Activated CD4-positive, alpha-beta T cell treated with anti-CD3 and anti-CD28 coated beads, Interleukin-2, amount 50 U/mL, for 16 hours (primary cell): ENCODE measurements at regions not wholly inside any gene's neighbourhood (a gene's known extent, or its start where the extent isn't known, plus 50 kb on each side); places are given as distances from the start of the nearest gene placed in this dataset.

Experiments used
- DNase-seq: peaks from one replicate; pipeline ENCODE4 v3.0.0-alpha.2; 2020

DNA sequence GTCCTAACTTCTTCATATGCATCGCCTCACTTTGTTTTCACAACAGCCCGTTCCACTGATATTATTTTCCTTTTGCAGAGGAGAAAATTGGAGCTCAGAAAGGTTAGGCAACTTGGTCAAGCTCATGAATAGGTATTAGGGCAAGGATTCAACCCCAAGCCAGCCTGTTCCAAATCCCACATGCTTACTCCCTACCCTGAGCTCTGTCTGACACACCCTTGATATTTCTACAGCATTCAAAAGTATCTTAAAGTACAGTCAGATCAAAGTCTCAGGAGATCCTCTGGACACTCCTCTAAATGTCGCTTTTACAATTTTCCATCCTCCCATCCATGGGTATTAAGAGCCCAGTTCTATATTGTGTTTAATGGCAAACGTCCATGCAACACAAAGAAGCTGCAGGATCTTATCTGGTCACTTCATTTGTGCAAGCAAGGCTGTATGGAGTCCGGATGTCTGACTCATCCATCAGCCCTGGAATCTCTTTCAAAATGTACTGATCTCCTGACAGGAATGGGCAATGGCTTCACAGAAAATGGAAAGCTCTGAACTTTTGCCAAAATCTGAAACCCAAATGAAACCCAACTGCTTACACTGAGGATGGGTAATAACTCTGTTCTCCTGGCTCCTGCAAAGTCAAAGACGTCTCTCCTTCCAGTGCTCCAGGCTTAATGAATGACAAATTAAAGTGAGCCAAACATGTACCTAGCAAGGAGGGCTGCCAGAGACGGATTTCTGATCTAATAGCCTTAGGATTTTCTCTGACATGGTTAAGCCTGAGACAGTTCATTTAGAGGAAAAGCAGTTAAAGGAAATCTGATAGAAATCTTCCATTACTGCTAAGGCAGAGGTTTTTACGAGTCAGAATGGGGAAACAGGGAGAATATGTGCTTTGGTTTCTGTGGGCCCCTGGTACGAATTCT is 230.9 kb upstream of the RORA start:
- DNase-seq = no peak

DNA sequence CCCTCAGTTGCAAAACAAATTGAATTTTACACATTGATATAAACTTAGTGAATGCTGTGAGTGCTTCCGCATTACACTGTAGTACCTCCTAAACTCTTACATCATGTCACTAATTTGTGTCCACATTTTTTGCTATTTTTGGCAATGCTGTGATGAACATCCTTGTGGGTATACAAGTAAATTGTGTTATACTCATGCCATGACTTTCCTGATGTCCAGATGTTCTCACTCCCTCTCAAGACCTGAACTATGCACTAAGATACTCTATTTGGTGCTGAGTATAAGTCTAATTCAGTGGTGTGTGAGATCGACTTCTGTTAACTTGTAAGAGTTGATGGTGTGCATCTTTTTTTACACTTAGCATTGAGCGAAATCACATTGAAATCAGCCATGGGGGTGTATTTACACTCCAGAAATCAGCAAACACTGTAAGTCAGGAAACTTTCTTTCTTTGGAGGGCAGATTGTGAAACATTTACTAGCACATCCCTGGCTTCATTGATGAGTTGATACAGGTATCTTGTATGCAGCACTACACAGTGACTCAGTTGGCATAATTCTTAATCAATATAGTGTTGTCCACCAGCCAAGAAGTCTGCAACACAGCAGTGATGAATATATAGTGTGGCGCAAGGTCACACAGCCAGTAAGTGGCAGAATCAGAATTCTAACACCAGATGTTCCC is 228.1 kb upstream of the RORA start:
- DNase-seq = no peak

DNA sequence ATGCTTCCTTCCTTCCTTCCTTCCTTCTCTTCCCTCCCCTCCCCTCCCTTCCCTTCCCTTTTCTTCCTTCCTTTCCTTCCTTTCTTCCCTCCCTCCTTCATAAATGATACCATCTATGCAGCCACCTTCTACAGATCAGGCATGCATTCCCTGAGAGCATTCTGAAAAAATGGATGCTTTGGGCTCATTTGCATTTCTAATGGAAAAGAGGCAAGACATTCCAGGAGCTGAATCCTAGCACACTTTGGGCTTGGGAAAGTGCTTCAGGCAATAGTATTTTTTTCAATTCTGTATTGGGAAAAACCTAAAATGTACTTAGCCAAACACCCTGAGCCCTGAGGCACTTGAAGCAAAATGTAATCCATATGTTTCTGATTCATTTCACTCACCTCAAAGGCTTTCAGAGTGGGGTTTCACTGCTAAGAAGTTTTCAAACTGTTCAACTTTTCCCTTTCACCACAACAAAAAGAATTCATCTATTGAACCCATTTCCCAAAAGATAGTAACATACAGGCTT is 220.1 kb upstream of the RORA start:
- no peak for DNase-seq

DNA sequence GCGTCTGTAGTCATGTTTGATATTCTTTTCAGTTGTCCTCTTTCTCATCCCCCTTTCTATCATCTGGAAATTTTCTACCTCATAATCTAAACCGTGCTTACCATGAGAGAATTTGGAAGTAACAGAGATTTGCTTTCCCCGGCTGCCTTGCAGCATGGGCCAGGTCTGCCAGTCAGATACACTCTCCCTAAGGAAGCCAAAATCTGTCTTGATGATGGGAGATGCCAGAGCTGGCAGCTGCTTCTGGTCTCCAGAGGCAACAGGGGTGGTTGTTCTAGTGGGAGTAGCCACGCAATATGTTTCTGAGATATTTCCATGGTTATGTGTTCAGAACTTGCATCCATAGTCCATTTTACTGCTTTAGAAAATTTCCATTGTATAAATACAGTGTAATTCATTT is 218.9 kb upstream of the RORA start:
- DNase-seq = no peak

DNA sequence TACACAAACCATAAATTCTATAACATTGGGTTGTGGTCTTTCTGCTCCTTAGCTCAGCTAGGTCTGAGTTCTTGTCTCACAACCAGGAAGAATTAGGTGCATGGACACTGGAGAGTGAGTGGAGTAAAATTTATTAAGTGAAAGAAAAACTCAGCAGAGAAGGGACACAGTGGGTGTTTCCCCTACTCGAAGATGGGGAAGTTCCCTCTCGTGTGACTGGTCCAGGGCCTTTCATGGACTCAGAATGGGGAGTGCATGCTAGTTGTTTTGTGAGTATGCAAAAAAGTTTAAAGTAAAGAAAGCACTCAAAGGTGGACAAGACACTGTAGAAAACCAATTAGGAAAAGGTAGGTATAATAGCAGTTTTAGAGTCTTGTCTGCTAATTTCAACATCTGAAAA is 215.5 kb upstream of the RORA start:
- DNase-seq = no peak

DNA sequence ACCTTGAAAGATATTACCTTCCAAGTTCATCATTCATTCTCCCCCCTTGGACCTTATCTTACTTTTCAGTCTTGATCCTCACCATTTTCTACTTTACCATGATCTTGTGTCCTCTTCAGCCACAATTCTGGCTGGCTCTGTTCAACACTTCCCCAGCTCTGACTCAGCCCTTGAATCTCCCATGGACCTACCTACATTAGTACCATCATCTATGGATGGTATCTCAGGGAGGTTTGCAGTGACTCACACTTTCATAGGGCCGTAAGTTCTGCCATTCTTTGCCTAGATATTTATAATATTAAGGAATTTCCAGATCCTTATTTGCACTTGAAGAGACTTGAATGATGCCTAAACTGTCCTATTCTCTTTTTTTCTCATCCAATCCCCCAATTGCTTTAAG is 213.7 kb upstream of the RORA start:
- no peak for DNase-seq

DNA sequence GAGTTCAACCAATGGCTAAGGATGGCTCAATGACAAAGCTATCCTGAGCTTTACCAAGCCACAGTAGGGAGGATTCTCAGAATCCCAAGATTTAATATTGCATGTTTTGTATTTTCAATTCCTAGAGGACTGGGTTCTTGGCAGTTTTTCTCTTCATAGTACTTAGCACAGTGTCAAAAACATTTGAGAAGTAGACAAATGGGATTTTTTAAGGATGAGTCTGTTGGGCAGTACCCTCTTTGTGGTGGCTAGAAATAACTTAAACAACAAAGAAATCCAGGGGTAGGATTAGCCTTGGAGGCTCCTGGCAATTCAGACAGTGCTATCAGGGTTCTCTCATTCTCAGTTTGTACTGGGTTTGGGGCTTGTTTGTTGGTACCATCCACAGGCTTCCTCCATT is 212.8 kb upstream of the RORA start:
- no peak for DNase-seq

DNA sequence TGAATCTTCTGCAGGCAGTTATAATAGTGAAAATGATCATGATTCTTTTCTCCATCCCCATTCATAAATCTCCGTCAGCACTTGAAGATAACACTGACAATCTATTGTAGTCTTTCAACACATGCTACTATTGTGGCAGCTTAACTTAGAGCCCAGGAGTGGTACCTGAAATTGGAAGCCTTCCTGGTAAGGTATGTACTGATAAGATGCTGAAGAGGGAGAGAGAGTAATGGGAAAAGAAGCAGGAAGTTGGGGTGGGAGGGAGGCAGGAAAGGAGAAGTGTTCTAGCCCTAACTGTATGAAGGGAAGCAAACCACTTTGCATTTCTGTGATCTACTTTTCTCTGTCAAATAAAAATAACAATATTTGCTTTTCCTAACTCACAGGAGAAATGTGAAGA is 197.4 kb upstream of the RORA start:
- DNase-seq = no peak

DNA sequence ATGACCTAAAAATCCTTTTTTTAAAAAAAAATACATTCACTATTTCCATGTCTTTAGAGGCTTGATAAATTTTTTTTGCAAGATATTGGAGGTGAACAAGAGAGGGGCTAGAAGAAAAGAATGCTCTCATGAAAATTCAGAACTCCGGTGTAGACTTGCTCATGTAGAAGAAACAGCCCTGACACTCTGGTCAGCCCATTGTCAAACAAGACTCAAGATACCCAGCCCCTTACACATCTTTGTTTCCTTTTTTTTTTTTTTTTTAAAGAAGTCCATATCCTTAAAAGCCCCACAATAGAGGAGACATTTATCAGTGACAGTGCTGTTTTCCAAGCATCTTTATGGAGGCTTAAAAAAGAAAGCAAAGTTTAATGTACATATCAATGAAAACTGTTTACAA is 196.8 kb upstream of the RORA start:
- no peak for DNase-seq

DNA sequence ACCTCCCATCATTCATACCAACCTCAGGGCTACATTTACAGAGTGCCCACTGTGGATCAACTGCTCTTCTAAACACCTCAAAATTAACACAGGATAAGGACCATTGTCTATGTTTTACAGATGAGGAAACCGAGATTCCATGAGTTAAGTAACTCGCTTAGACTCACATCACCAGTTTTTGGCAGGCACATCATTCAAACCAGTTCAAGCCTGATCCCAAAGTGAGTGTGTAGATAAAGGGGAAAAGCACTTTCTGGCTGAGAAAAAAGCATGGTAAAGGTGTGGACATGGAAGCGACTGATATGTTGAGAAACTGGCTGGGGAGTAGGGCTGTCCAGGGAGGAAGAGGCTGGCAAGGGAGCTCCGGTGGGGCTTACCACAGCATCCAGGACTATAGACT is 193.7 kb upstream of the RORA start:
- DNase-seq = no peak

DNA sequence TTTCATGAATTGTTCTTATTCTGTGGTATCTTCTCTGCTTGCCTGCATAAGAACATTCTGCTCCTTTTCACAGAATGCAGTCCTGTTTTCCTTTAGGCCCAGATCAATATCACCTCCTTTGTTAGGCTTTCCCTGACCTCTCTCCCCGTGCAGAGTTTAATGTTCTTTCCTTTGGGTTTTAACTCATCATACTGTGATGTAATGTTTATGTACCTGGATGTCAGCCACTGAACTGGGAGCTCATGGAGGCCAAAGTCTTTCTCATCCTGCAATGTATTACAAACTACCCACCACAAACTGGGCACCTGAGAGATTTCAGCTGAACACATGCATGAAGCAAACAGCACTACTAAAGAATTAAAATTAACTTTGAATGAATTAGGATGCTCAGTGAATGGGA is 192.8 kb upstream of the RORA start:
- no peak for DNase-seq

DNA sequence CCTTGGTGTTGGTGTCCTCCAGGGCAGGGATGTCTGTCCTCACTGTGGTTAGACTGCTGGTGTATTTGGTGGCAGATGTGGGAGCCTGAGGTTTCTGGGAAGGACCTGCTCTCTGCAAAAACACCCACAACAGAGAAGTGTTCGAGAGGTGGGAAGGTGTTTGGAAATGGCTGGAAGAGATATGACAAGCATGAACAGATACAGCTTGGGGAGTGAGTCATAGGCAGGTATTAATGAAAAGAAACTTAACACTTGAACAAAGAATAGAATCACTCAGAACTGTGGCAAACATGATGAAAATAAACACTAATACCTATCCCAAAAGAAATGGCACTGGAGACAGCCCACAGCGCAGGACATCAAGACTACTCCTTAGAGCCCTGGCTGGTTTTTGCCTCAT is 192.4 kb upstream of the RORA start:
- DNase-seq = no peak

DNA sequence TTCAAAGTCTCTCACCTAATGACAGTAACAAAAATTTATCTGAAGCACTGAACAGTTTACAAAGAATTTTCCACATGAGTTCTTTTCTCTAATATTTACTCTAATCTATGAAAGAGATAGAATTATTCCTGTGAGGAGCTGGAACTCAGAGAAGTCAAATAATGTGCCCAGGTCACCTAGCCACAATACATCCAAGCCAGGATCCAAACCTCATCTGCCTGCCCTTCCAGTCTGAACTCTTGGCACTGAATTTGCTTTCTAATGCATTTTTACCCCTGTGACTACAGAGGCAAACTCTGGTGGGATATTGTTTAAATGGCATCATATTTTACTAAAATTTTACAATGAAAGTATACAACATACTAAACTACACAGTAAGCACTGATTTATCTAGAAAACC is 191.4 kb upstream of the RORA start:
- no peak for DNase-seq

DNA sequence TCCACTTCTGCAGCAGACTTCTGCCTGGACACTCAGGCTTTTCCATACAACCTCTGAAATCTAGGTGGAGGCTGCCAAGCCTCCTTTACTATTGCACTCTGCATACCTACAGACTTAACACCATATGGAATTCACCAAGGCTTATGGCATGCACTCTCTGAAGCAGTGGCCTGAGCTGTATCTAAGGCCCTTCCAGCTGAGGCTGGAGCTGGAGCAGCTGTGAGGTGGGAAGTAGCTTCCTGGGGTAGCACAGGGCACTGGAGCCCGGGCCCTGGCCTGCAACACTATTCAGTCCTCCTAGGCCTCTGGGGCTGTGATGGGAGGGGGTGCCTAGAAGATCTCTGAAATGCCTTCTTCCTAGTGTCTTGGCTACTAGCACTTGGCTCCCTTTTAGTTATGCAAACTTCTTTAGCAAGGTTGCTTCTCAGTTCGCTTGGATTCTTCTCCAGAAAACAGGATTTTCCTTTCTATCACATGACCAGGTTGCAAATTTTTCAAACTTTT is 186.6 kb upstream of the RORA start:
- DNase-seq = no peak

DNA sequence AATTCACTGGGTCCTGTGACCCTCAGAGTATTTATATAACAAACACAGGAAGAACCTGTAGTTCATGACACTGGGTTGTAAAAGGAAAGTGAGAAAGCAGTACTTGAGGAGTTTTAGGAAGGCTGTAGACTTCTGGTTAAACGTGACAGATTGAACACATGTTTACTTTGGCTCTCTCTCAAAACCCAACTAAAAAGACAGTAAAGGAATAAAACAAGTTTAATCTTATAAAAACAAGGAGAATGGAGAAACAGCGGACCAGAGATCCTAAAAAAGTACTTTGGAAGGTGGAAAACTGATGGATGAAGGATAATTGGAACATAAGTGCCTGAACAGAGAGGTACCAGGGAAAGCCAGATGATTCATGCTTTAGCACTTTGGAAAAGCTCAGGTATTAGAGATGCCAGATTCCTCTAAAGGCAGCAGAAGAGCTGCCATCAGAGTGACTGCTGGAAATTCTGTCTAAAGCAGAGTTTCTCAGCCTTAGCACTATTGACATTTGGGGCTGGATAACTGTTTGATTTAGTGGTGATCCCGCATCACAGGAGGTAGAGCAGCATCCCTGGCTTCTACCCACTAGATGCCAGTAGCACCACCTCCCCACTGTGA is 182.9 kb upstream of the RORA start:
- DNase-seq = no peak

DNA sequence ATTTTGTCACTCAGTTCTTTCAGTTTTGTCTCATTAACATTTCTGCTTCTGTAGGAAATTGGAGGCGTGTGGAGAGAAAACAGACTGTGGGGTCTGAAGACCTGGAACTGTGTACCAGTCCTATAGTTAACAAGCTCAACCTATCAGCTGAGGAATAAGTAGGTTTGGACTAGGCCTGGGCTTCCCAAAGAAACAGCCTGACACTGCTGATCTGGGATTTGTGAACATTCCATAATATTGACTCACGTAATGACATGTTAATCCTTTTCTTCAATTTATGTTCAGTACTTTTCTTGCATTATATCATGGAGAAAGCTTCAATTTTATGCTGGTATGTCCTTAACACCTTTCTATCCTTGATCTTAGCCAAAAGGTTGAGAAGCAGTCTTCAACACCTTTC is 181.6 kb upstream of the RORA start:
- no peak for DNase-seq

DNA sequence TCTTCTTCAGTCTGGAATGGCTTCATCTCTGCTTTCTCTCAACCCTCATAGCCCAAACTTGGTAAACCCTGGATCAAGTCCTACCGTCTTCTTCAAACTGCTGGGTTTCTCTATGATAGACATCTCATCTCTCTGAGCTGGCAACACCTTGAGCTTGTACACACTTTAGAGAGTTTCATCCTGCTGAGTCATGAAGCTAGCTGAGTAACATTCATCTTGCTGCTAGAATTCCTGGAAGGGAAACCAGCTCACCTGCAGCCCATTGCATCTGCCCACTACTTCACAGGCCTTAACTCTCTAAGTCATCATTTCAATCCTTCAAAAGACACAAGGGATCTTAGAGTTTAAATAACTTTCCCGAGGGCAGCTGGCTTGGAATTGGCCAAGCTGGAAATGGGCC is 175.5 kb upstream of the RORA start:
- DNase-seq = peak; percentile 3

DNA sequence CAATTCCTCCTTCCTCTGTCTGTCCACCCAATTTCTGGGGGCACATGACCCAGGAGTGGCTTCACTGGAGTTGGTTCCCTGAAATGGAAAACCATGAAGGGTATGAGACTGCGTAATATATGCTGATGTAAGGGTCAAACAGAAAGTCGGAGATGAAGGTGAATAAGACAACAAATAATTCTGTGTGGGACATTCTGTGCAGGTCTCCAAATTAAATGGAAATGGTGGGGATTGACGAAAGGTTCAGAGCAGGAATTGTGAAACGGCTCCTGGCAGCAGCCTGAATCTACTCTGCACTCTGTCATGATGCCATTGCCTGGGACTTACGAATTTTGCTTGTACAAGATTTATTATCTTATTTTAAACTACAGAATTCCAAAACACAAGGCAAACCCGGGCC is 174.8 kb upstream of the RORA start:
- no peak for DNase-seq

DNA sequence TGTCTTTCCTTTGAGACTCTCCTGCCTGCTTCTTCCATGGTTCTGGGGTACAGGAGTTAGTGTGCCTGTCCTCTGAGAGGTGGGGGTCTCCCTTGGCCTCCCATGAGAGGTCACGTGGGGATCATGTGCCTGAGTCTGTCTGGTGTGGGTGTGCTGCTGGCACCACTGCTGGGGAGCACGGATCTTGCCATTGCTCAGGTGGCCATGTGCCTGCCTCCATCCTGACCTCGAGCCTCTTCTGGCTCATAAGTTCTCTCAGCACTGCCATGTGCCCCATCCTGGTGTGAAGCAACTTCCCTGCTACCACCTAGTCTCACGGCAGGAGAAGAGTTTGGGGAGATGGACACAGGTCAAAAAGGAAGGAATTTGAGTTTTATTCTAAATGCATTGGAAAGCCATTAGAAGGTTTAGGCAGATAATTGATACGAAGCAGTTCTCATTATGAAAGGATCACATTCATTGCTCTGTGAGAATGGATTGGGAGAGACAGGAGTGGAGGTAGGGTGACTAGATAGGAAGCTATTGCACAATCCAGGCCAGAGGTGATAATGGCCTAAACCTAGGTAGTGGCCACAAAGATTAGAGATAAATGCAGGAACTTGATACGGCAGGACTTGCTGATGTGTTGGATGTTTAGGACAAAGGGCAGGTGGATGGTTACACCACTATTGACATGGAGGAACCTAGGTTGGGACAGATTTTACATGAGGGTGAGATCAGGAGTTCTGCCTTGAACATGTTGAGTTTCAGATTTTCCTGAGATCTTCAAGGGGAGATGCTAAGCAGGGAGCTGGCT is 173.0 kb upstream of the RORA start:
- DNase-seq = no peak

DNA sequence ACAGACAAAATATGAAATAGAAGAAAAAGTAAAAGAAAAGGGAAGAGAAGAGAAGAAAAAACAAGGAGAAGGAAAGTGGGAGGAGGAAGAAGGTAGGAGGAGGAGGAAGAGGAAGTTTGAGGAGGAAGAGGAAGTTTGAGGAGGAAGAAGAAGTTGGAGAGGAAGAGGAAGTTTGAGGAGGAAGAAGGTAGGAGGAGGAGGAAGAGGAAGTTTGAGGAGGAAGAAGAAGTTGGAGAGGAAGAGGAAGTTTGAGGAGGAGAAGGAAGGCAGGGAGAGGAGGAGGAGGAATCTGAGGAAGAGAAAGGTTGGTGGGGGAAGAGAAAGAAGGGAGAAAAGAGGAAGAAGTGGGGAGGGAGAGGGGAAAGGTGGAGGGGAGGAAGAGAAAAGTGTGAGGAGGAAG is 169.2 kb upstream of the RORA start:
- DNase-seq = no peak

DNA sequence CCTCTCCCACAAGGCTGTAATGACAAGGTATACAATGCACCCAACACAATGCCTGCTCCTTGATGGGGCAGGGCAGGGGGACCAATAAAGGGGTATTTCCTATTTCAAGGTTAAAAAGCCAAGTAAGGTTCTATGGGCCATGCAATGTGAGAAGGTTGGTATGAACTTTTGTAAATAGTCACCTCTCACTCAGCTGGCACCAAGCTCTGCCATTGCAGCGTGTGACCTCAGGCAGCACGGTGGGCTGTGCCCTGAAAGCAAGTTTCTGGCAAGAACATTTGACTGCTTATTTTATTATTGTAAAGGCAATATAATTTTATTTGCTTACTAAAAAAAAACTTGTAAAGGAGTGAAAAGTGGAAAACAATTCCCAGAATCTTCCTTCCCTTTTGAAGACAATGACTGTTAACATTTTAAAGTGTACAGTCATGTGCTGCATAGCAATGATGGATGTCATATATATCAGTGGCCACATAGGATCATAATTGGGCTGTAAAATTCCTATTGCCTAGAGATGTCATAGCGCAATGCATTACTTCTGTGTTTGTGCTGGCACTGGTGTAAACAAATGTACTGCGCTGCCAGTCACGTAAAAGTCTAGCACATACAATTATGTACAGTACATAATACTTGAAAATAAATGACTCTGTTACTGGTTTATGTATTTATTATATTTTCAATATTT is 167.3 kb upstream of the RORA start:
- no peak for DNase-seq

DNA sequence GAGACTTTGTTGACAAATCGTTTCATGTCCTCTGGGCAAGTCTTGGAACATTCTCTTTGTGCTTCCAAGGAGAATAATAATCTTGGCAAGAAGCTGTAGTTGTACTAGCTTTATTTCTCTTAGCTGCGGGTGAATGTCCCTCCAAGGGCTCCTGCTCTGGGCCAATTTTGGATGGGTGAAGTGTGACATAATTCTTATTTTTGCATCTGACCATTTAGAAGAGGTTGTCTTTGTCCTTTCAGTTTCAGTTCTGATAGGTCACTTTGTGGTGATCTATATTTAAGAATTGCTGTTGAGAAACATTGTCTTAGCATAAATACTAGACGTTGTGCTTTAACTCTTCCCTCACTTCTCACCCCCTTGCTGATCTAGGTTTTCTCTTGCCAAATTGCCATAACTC is 164.8 kb upstream of the RORA start:
- no peak for DNase-seq
